Panc1 (cell line): ENCODE measurements at regions not wholly inside any gene's neighbourhood (a gene's known extent, or its start where the extent isn't known, plus 50 kb on each side); places are given as distances from the start of the nearest gene placed in this dataset.

Experiments used
- ATAC-seq: fragments of 200-7000 bp; cut with Tn5 transposase; 2 replicates; pipeline ENCODE4 v1.9.1; 2020; ENCODE audit warnings: mild to moderate bottlenecking, moderate library complexity
- BruUV-seq: library from RNA; stranded (reverse); fragments of 400-500 nt; replicated peaks from 2 replicates; lab custom pipeline; 2021; lab: Mats Ljungman, UMichigan
- CTCF ChIA-PET: fragments of 300-600 bp; sonication (Branson Sonifier 250); formaldehyde crosslinking; loops from one replicate; lab custom pipeline; 2022; ENCODE audit warnings: antibody characterized with exemption; lab: Charles Lee
- POLR2A ChIA-PET: fragments of 300-600 bp; sonication (Branson Sonifier 250); formaldehyde crosslinking; loops from one replicate; lab custom pipeline; 2022; ENCODE audit warnings: antibody characterized with exemption; lab: Charles Lee
- DNase-seq: peaks from one replicate; pipeline ENCODE4 v3.0.0-alpha.2; 2010; ENCODE audit warnings: low read depth, low spot score
- H3K27ac ChIP-seq: 2 replicates; pipeline ENCODE4 v1.5.1; 2011; ENCODE audit warnings: mild to moderate bottlenecking, low read length, inconsistent platforms
- H3K27me3 ChIP-seq: fragments of 200-500 bp; sonication (Bioruptor generic); 2 replicates; pipeline ENCODE4 v1.6.0; 2014; ENCODE audit warnings: low read length, inconsistent platforms; ENCODE audit not compliant: control insufficient read depth, insufficient read depth
- H3K36me3 ChIP-seq: fragments of 200-500 bp; sonication (Bioruptor generic); 2 replicates; pipeline ENCODE4 v1.5.1; 2014; ENCODE audit warnings: inconsistent platforms, mild to moderate bottlenecking, low read length, moderate library complexity; ENCODE audit not compliant: control insufficient read depth, insufficient read depth
- H3K4me1 ChIP-seq: 2 replicates; pipeline ENCODE4 v1.5.1; 2011; ENCODE audit warnings: inconsistent platforms, mild to moderate bottlenecking, low read length, moderate library complexity; ENCODE audit not compliant: control insufficient read depth, insufficient read depth
- H3K4me3 ChIP-seq, 2 experiments: 2 replicates each; pipeline ENCODE4 v1.5.1; 2011 to 2012; ENCODE audit warnings: low read depth in 2 of 2, low read length in 2 of 2, mild to moderate bottlenecking in 2 of 2, inconsistent platforms in 1 of 2, moderate library complexity in 1 of 2
- H3K9me3 ChIP-seq: fragments of 200-500 bp; sonication (Bioruptor generic); 2 replicates; pipeline ENCODE4 v1.5.1; 2014; ENCODE audit warnings: low read depth, mild to moderate bottlenecking, inconsistent platforms, low read length, moderate library complexity; ENCODE audit not compliant: control insufficient read depth, insufficient read depth
- CTCF ChIP-seq: fragments of 450-650 bp; IDR thresholded peaks from 2 replicates; pipeline ENCODE4 v1.5.1; 2017; ENCODE audit warnings: mild to moderate bottlenecking
- POLR2AphosphoS5 ChIP-seq: IDR thresholded peaks from 2 replicates; pipeline ENCODE4 v1.6.1; 2012; ENCODE audit warnings: mild to moderate bottlenecking, low read depth, low read length, moderate library complexity
- REST ChIP-seq, 2 experiments: IDR thresholded peaks; 2 replicates each; pipeline ENCODE4 v1.6.1; 2011 to 2012; ENCODE audit warnings: low read depth in 2 of 2, control low read depth in 1 of 2, low read length in 1 of 2, mild to moderate bottlenecking in 1 of 2, moderate library complexity in 1 of 2; ENCODE audit not compliant: insufficient read depth in 1 of 2
- SIN3A ChIP-seq: IDR thresholded peaks from 2 replicates; pipeline ENCODE4 v1.6.1; 2012; ENCODE audit warnings: low read depth, mild to moderate bottlenecking, low read length, moderate library complexity, borderline replicate concordance; ENCODE audit not compliant: insufficient read depth
- TCF7L2 ChIP-seq: IDR thresholded peaks from 2 replicates; pipeline ENCODE4 v1.6.1; 2011; ENCODE audit warnings: mild to moderate bottlenecking, low read depth, low read length, inconsistent platforms
- in situ Hi-C: cut with HindIII; loops from 2 replicates; pipeline ENCODE4 v1.10.0; 2016; ENCODE audit warnings: low sequenced_read_pairs, low pct_unique_long_range_greater_than_20kb
- intact Hi-C: fragments of 100-400 bp; cut with micrococcal nuclease; formaldehyde crosslinking; loops from one replicate; pipeline ENCODE4 v1.10.0; 2022; ENCODE audit not compliant: unreplicated experiment

GRCh38 chr7:46432708-46433107 is 511.6 kb upstream of the IGFBP3 start:
- no peak for ATAC-seq
- no TSS peak for BruUV-seq
- POLR2A ChIA-PET, result no interaction called here

GRCh38 chr7:46428295-46428694 is 507.2 kb upstream of the IGFBP3 start:
- Histone ChIP-seq H3K36me3 (no peaks in the 10 kb centered on the region), H3K4me3 (no peak overlapping the region), H3K27me3 (no peaks in the 10 kb centered on the region), H3K27ac (no peak overlapping the region), H3K4me1 (no peaks in the 10 kb centered on the region), H3K9me3 (no peaks in the 10 kb centered on the region)
- ChIA-PET POLR2A (no interaction called here), CTCF (no interaction called here)
- DNase-seq, result no peak
- TF ChIP-seq POLR2AphosphoS5, result no peak
- no peak for TF ChIP-seq SIN3A
- TF ChIP-seq CTCF, result no peak
- no peak for TF ChIP-seq REST (IDR thresholded peaks at IDR 0.05; ENCODE audit: insufficient read depth in 1 of 2, low read depth in 2 of 2, low read length in 1 of 2)
- no peak for TF ChIP-seq TCF7L2
- intact Hi-C loops, result loop anchor here (10.0 kb wide), 1 partner anchor 1393 kb away; no protein-coding TSS in a partner anchor
- no peak for ATAC-seq
- in situ Hi-C loops, result no loop called here
- no TSS peak for BruUV-seq

More at GRCh38 chr7:46432708-46433107, 511.6 kb upstream of the IGFBP3 start:
- TF ChIP-seq CTCF (no peak), REST (IDR thresholded peaks at IDR 0.05; ENCODE audit: insufficient read depth in 1 of 2, low read depth in 2 of 2, low read length in 1 of 2) (no peak), TCF7L2 (no peak), POLR2AphosphoS5 (no peak), SIN3A (no peak)
- DNase-seq, result no peak
- H3K27ac ChIP-seq, result no peak overlapping the region
- H3K36me3 ChIP-seq, result no peaks in the 10 kb centered on the region
- no peaks in the 10 kb centered on the region for H3K27me3 ChIP-seq
- CTCF ChIA-PET, result no interaction called here
- no peak overlapping the region for H3K4me3 ChIP-seq
- H3K4me1 ChIP-seq, result no peaks in the 10 kb centered on the region
- in situ Hi-C loops, result no loop called here
- no peaks in the 10 kb centered on the region; the same call in 1 of the 2 replicates for H3K9me3 ChIP-seq
- intact Hi-C loops, result no loop called here
